Right lobe of liver (tissue), 4 donors: ENCODE measurements at regions not wholly inside any gene's neighbourhood (a gene's known extent, or its start where the extent isn't known, plus 50 kb on each side); places are given as distances from the start of the nearest gene placed in this dataset.

Experiments used
- POLR2A ChIP-seq: fragments of 450-650 bp; IDR thresholded peaks from one replicate; pipeline ENCODE4 v1.6.1; 2017; ENCODE audit warnings: antibody characterized with exemption, mild to moderate bottlenecking
- TF ChIP-seq, protein P1 (sequence below), 4 donors: fragments of 200-600 bp in 3 of 4; fragments of 450-650 bp in 1 of 4; IDR thresholded peaks; one replicate each; pipeline versions ENCODE4 v1.5.1 to v1.8.0; 2016 to 2022; ENCODE audit warnings: antibody characterized with exemption in 4 of 4, mild to moderate bottlenecking in 2 of 4
- donor health status: DM: no; HTN: no; CAD: no.
- donor health status: DM: no; HTN: no; CAD: no.
- donor health status: DM: no; HTN: yes; CAD: no.

DNA sequence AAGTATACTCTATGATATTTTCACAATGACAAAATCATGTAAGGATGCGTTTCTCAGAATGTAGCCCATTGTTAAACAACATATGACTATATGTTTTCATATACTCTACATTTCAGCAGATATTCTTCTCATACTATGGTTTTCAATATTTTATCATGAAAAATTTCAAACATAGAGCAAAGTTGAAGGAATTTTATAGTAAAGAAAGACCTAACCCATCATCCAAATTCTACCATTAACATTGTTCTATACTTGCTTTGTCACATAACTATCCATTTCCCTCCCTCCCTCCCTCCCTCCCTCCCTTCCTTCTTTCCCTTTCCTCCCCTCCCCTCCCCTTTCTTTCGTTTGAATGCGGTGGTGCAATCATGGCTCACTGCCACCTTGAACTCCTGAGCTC, 109.4 kb downstream of the FHIP1A start:
- TF ChIP-seq, protein P1, sequence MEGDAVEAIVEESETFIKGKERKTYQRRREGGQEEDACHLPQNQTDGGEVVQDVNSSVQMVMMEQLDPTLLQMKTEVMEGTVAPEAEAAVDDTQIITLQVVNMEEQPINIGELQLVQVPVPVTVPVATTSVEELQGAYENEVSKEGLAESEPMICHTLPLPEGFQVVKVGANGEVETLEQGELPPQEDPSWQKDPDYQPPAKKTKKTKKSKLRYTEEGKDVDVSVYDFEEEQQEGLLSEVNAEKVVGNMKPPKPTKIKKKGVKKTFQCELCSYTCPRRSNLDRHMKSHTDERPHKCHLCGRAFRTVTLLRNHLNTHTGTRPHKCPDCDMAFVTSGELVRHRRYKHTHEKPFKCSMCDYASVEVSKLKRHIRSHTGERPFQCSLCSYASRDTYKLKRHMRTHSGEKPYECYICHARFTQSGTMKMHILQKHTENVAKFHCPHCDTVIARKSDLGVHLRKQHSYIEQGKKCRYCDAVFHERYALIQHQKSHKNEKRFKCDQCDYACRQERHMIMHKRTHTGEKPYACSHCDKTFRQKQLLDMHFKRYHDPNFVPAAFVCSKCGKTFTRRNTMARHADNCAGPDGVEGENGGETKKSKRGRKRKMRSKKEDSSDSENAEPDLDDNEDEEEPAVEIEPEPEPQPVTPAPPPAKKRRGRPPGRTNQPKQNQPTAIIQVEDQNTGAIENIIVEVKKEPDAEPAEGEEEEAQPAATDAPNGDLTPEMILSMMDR (IDR thresholded peaks at IDR 0.05), result no peak
- TF ChIP-seq POLR2A, result no peak
